Osteoblast (primary cell): ENCODE measurements at regions not wholly inside any gene's neighbourhood (a gene's known extent, or its start where the extent isn't known, plus 50 kb on each side); places are given as distances from the start of the nearest gene placed in this dataset.

Experiments used
- DNase-seq: peaks from one replicate; pipeline ENCODE4 v3.0.0; 2011; ENCODE audit warnings: low spot score, mixed read lengths; ENCODE audit not compliant: insufficient read length; ENCODE audit errors: missing footprints
- H2AFZ ChIP-seq: 2 replicates; pipeline ENCODE4 v1.6.0; 2011; ENCODE audit warnings: mild to moderate bottlenecking, low read length
- H3K27ac ChIP-seq: 2 replicates; pipeline ENCODE4 v1.5.1; 2011; ENCODE audit warnings: mild to moderate bottlenecking, low read depth, low read length, moderate library complexity
- H3K27me3 ChIP-seq: 2 replicates; pipeline ENCODE4 v1.6.0; 2012; ENCODE audit warnings: mild to moderate bottlenecking, control low read depth, inconsistent platforms, low read length, moderate library complexity; ENCODE audit not compliant: insufficient read depth
- H3K36me3 ChIP-seq: 2 replicates; pipeline ENCODE4 v1.5.1; 2011; ENCODE audit warnings: mild to moderate bottlenecking, low read length, control low read depth, moderate library complexity; ENCODE audit not compliant: insufficient read depth
- H3K4me1 ChIP-seq: 2 replicates; pipeline ENCODE4 v1.5.1; 2011; ENCODE audit warnings: mild to moderate bottlenecking, low read length, control low read depth, moderate library complexity; ENCODE audit not compliant: insufficient read depth
- H3K4me2 ChIP-seq: 2 replicates; pipeline ENCODE4 v1.6.0; 2011; ENCODE audit warnings: mild to moderate bottlenecking, low read length; ENCODE audit not compliant: insufficient read depth
- H3K4me3 ChIP-seq: fragments of 200-600 bp; sonication (generic); 3 replicates; pipeline ENCODE4 v1.5.1; 2012; ENCODE audit warnings: mild to moderate bottlenecking, low read length, inconsistent platforms; ENCODE audit not compliant: insufficient read depth
- H3K79me2 ChIP-seq: 2 replicates; pipeline ENCODE4 v1.6.0; 2012; ENCODE audit warnings: mild to moderate bottlenecking, low read length, control low read depth, inconsistent platforms; ENCODE audit not compliant: insufficient read depth
- H3K9me3 ChIP-seq: 2 replicates; pipeline ENCODE4 v1.5.1; 2011; ENCODE audit warnings: low read depth, low read length, control low read depth
- H4K20me1 ChIP-seq: 2 replicates; pipeline ENCODE4 v1.6.0; 2012; ENCODE audit warnings: mild to moderate bottlenecking, low read length, control low read depth; ENCODE audit not compliant: insufficient read depth
- TF ChIP-seq, protein P1 (sequence below): IDR thresholded peaks from 2 replicates; pipeline ENCODE4 v1.5.1; 2011; ENCODE audit warnings: mild to moderate bottlenecking, low read depth, low read length, moderate library complexity; ENCODE audit errors: extremely low read depth

DNA sequence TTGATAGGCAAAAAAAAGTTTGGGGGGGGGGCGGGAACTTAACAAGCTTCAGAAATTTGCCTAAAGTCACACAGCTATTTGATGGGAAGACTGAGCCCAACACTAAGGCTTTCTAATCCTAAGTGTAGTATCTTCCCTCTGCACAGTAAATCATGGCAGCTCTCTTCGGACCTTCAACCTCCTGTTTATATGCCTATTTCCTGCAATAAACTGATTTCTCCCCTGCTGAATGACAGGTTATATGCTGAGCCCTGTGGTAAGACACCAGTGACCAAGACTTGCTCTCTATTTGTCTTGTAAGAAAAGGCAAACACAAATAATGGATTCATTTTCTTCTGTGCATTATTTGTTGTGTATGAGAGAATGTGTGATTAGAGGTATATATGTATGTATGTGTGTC, 355.8 kb upstream of the ARRDC4 start:
- TF ChIP-seq, protein P1, sequence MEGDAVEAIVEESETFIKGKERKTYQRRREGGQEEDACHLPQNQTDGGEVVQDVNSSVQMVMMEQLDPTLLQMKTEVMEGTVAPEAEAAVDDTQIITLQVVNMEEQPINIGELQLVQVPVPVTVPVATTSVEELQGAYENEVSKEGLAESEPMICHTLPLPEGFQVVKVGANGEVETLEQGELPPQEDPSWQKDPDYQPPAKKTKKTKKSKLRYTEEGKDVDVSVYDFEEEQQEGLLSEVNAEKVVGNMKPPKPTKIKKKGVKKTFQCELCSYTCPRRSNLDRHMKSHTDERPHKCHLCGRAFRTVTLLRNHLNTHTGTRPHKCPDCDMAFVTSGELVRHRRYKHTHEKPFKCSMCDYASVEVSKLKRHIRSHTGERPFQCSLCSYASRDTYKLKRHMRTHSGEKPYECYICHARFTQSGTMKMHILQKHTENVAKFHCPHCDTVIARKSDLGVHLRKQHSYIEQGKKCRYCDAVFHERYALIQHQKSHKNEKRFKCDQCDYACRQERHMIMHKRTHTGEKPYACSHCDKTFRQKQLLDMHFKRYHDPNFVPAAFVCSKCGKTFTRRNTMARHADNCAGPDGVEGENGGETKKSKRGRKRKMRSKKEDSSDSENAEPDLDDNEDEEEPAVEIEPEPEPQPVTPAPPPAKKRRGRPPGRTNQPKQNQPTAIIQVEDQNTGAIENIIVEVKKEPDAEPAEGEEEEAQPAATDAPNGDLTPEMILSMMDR = no peak
- Histone ChIP-seq H3K4me2 (no peak overlapping the region), H3K36me3 (no peaks in the 10 kb centered on the region), H3K4me1 (no peaks in the 10 kb centered on the region), H3K27ac (no peak overlapping the region), H3K4me3 (no peak overlapping the region), H2AFZ (no peak overlapping the region), H3K27me3 (no peaks in the 10 kb centered on the region), H3K9me3 (peaks cover 4% of the 10 kb centered on the region), H4K20me1 (no peaks in the 10 kb centered on the region), H3K79me2 (no peaks in the 10 kb centered on the region)
- no peak for DNase-seq

- Histone ChIP-seq H3K4me2 (no peak overlapping the region), H3K27ac (no peak overlapping the region), H3K9me3 (no peaks in the 10 kb centered on the region), H3K4me1 (no peaks in the 10 kb centered on the region), H3K79me2 (no peaks in the 10 kb centered on the region), H4K20me1 (no peaks in the 10 kb centered on the region), H3K27me3 (no peaks in the 10 kb centered on the region), H3K4me3 (no peak overlapping the region), H2AFZ (no peak overlapping the region), H3K36me3 (no peaks in the 10 kb centered on the region)
- TF ChIP-seq, protein P1 = no peak
- DNase-seq = no peak
Measured at GRCh38 chr15:97615114-97615513, 345.4 kb upstream of the ARRDC4 start.

GRCh38 chr15:97623091-97623661, 337.3 kb upstream of the ARRDC4 start:
- Histone ChIP-seq H3K27me3 (no peaks in the 10 kb centered on the region), H3K4me3 (no peak overlapping the region), H3K4me2 (no peak overlapping the region), H3K36me3 (no peaks in the 10 kb centered on the region), H3K27ac (no peak overlapping the region), H3K79me2 (no peaks in the 10 kb centered on the region), H2AFZ (no peak overlapping the region), H3K9me3 (peaks cover 3% of the 10 kb centered on the region), H3K4me1 (no peaks in the 10 kb centered on the region), H4K20me1 (no peaks in the 10 kb centered on the region)
- no peak for DNase-seq
- TF ChIP-seq, protein P1 = no peak

- H3K4me1 ChIP-seq = no peaks in the 10 kb centered on the region
- no peaks in the 10 kb centered on the region for H4K20me1 ChIP-seq
- H2AFZ ChIP-seq = no peak overlapping the region
- no peaks in the 10 kb centered on the region for H3K27me3 ChIP-seq
- no peak overlapping the region for H3K4me2 ChIP-seq
- H3K36me3 ChIP-seq = no peaks in the 10 kb centered on the region
- peaks cover 3% of the 10 kb centered on the region for H3K9me3 ChIP-seq
- no peak overlapping the region for H3K4me3 ChIP-seq
- no peak overlapping the region for H3K27ac ChIP-seq
- no peaks in the 10 kb centered on the region for H3K79me2 ChIP-seq
- TF ChIP-seq, protein P1 = no peak
- DNase-seq = no peak
Measured at GRCh38 chr15:97627634-97628033, 332.9 kb upstream of the ARRDC4 start.
